HEK293 (cell line): ENCODE measurements at regions not wholly inside any gene's neighbourhood (a gene's known extent, or its start where the extent isn't known, plus 50 kb on each side); places are given as distances from the start of the nearest gene placed in this dataset.

Experiments
- CTCF ChIP-seq: fragments of 450-650 bp; formaldehyde crosslinking; IDR thresholded peaks from 2 replicates; pipeline ENCODE4 v1.5.1; 2016; ENCODE audit warnings: missing biosample characterization, missing genetic modification characterization
- IKZF3 ChIP-seq: fragments of 450-650 bp; IDR thresholded peaks from 2 replicates; pipeline ENCODE4 v1.5.0; 2018; ENCODE audit warnings: missing biosample characterization, mild to moderate bottlenecking, missing genetic modification characterization, moderate library complexity
- PBX3 ChIP-seq: sonication (generic); formaldehyde crosslinking; IDR thresholded peaks from 2 replicates; pipeline ENCODE4 v1.8.1; 2022; ENCODE audit warnings: mild to moderate bottlenecking, moderate library complexity, missing genetic modification reagents
- TCF7L2 ChIP-seq: IDR thresholded peaks from 2 replicates; pipeline ENCODE4 v1.6.1; 2011; ENCODE audit warnings: low read depth, mild to moderate bottlenecking, inconsistent platforms, low read length, moderate library complexity, borderline replicate concordance
- ZFP3 ChIP-seq: fragments of 450-650 bp; formaldehyde crosslinking; IDR thresholded peaks from 2 replicates; pipeline ENCODE4 v1.5.1; 2016; ENCODE audit warnings: low read depth, missing biosample characterization, missing genetic modification characterization
- ZNF274 ChIP-seq, 2 experiments: fragments of 200-500 bp in 1 of 2; fragments of 450-650 bp in 1 of 2; sonication (Bioruptor generic) in 1 of 2; formaldehyde crosslinking in 1 of 2; IDR thresholded peaks; 2 replicates each; pipeline versions ENCODE4 v1.5.1 to v1.6.1; 2014 to 2016; ENCODE audit warnings: borderline replicate concordance in 1 of 2, inconsistent platforms in 1 of 2, low read length in 1 of 2, missing biosample characterization in 1 of 2, missing genetic modification characterization in 1 of 2
- ZNF658 ChIP-seq: fragments of 450-650 bp; formaldehyde crosslinking; IDR thresholded peaks from 2 replicates; pipeline ENCODE4; 2016; ENCODE audit warnings: missing biosample characterization, missing genetic modification characterization

- TF ChIP-seq CTCF = no peak
- no peak for TF ChIP-seq TCF7L2
- TF ChIP-seq ZNF274 (IDR thresholded peaks at IDR 0.05; ENCODE audit: low read length) = no peak
- no peak for TF ChIP-seq ZNF274 (tag by site-specific recombination; IDR thresholded peaks at IDR 0.05; ENCODE audit: borderline replicate concordance)
- no peak for TF ChIP-seq PBX3 (CRISPR knock-in tag)
- no peak for TF ChIP-seq ZNF658 (tag by site-specific recombination)
- TF ChIP-seq IKZF3 (tag by site-specific recombination) = no peak
- no peak for TF ChIP-seq ZFP3 (tag by site-specific recombination)
These were observed 273.8 kb upstream of the IRX4 start for GRCh38 chr5:2156358-2157059.
